IPS DF 6.9 (cell line): ENCODE measurements at regions not wholly inside any gene's neighbourhood (a gene's known extent, or its start where the extent isn't known, plus 50 kb on each side); places are given as distances from the start of the nearest gene placed in this dataset.

Experiments
- DNase-seq: peaks from one replicate; pipeline ENCODE4 v3.0.0-alpha.2; 2013; ENCODE audit warnings: low read depth, low spot score
- H3K27ac ChIP-seq: one replicate; pipeline ENCODE4 v1.5.1; 2013; ENCODE audit warnings: low read length, control low read depth
- H3K27me3 ChIP-seq: 2 replicates; pipeline ENCODE4 v1.6.1; 2013; ENCODE audit warnings: mild to moderate bottlenecking, low read length; ENCODE audit not compliant: control insufficient read depth, insufficient read depth
- H3K36me3 ChIP-seq: 2 replicates; pipeline ENCODE4 v1.6.1; 2013; ENCODE audit warnings: low read length; ENCODE audit not compliant: control insufficient read depth, insufficient read depth
- H3K4me1 ChIP-seq: 2 replicates; pipeline ENCODE4 v1.6.1; 2013; ENCODE audit warnings: low read length; ENCODE audit not compliant: control insufficient read depth, insufficient read depth
- H3K4me3 ChIP-seq: 2 replicates; pipeline ENCODE4 v1.5.1; 2013; ENCODE audit warnings: mild to moderate bottlenecking, low read length
- H3K9me3 ChIP-seq: 2 replicates; pipeline ENCODE4 v1.6.1; 2013; ENCODE audit warnings: low read length, inconsistent platforms; ENCODE audit not compliant: control insufficient read depth, insufficient read depth
- WGBS: extraction: QIAGEN DNeasy Blood & Tissue Kit; methylation state at CpG from one replicate; pipeline ENCODE4 v1.1.7; 2013; ENCODE audit warnings: mixed read lengths, missing lambda C conversion rate; ENCODE audit not compliant: insufficient read length, insufficient coverage; 5-methylcytosine and 5-hydroxymethylcytosine counted together

DNA sequence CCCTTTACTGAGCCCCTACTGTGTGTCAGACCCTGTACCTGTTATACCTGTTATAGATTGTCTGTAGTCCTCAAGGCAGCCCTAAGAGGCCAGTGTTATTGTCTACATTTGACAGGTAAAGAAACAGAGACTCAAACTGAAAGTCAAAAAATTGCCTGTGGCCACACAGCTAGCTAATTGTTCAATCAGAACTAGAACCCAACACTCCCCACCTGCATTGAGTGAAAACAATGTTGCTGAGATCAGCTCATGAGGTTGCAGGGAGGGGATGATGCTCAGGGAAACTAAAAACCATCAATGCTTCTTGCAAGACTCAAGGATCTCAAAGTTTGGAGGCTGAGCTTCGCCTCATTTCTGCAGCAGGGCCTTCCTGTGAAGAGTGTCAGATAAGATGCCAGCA, 109.5 kb upstream of the LMO4 start:
- no peak overlapping the region for H3K4me3 ChIP-seq
- H3K9me3 ChIP-seq: no peaks in the 10 kb centered on the region
- no peaks in the 10 kb centered on the region for H3K27me3 ChIP-seq
- no CpG with 5 or more reads among the region's 1 CpG for WGBS
- no peak overlapping the region for H3K27ac ChIP-seq
- DNase-seq: no peak
- H3K36me3 ChIP-seq: no peaks in the 10 kb centered on the region
- no peaks in the 10 kb centered on the region for H3K4me1 ChIP-seq

- DNase-seq: no peak
- H3K9me3 ChIP-seq: no peaks in the 10 kb centered on the region
- no peaks in the 10 kb centered on the region for H3K4me1 ChIP-seq
- H3K27ac ChIP-seq: no peak overlapping the region
- no CpG with 5 or more reads among the region's 4 CpGs for WGBS
- no peaks in the 10 kb centered on the region for H3K27me3 ChIP-seq
- H3K36me3 ChIP-seq: no peaks in the 10 kb centered on the region
- no peak overlapping the region for H3K4me3 ChIP-seq
These were observed 109.1 kb upstream of the LMO4 start for GRCh38 chr1:87219626-87220025.

DNA sequence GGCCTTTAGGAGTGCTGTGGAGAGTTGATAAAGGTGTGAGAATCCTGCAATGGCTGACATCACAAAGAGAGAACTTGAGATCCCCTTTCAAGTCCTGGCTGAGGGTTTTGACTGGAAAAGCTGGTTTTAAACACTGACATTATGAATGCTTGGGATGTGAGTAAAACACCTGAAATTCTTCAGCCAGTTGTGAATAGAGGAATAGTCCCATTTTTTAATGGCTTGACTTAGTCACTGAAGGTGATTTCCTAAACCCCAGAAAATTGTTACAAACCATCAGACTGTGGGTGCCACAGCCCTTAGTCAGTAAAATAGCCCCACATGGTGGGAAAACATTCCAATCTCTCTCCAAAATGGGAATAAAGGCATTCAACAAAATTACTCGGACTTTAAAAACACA, 107.7 kb upstream of the LMO4 start:
- H3K4me1 ChIP-seq: peaks cover 2% of the 10 kb centered on the region; the same call in 1 of the 2 replicates
- DNase-seq: no peak
- H3K27me3 ChIP-seq: no peaks in the 10 kb centered on the region
- H3K36me3 ChIP-seq: no peaks in the 10 kb centered on the region
- H3K9me3 ChIP-seq: no peaks in the 10 kb centered on the region
- WGBS: no CpG with 5 or more reads among the region's 1 CpG
- H3K27ac ChIP-seq: no peak overlapping the region
- H3K4me3 ChIP-seq: no peak overlapping the region

GRCh38 chr1:87224201-87224600, 104.5 kb upstream of the LMO4 start:
- no CpG with 5 or more reads among the region's 2 CpGs for WGBS
- Histone ChIP-seq H3K4me3 (no peak overlapping the region), H3K4me1 (peaks cover 4% of the 10 kb centered on the region; the same call in 1 of the 2 replicates), H3K9me3 (no peaks in the 10 kb centered on the region), H3K27ac (no peak overlapping the region), H3K36me3 (no peaks in the 10 kb centered on the region), H3K27me3 (no peaks in the 10 kb centered on the region)
- DNase-seq: no peak

- H3K4me3 ChIP-seq: no peak overlapping the region
- no peaks in the 10 kb centered on the region for H3K27me3 ChIP-seq
- no peaks in the 10 kb centered on the region for H3K36me3 ChIP-seq
- H3K4me1 ChIP-seq: peaks cover 4% of the 10 kb centered on the region; the same call in 1 of the 2 replicates
- no peak overlapping the region for H3K27ac ChIP-seq
- no CpG with 5 or more reads among the region's 3 CpGs for WGBS
- no peak for DNase-seq
- H3K9me3 ChIP-seq: no peaks in the 10 kb centered on the region
These were observed 103.5 kb upstream of the LMO4 start for GRCh38 chr1:87225171-87225570.

DNA sequence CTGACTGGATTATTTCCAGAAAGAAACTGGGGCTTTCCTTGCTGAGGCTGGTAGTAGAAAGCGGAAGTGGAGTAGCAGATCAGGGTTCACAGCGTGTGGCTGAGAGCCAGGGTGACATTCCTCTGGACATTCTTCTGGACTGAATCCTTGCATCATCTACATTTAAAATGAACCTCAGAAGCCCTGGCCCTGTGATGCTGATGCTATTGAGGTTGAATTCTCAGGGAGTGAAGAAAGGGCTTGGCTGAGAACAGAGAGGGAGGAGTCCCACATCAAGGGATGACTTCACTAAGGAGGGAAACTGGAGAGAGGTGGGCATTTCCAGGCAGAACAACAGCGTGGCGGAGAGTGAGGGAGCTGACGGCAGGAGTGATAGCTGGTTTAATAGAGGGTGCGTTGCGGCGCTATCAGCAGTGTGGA, 102.3 kb upstream of the LMO4 start:
- no CpG with 5 or more reads among the region's 8 CpGs for WGBS
- no peaks in the 10 kb centered on the region for H3K27me3 ChIP-seq
- H3K9me3 ChIP-seq: no peaks in the 10 kb centered on the region
- H3K36me3 ChIP-seq: no peaks in the 10 kb centered on the region
- no peak overlapping the region for H3K4me3 ChIP-seq
- DNase-seq: peak; percentile 18
- no peak overlapping the region for H3K27ac ChIP-seq
- H3K4me1 ChIP-seq: peaks cover 4% of the 10 kb centered on the region; the same call in 1 of the 2 replicates

- Histone ChIP-seq H3K4me1 (peaks cover 4% of the 10 kb centered on the region; the same call in 1 of the 2 replicates), H3K4me3 (no peak overlapping the region)
- no CpG with 5 or more reads among the region's 3 CpGs for WGBS
These were observed 101.0 kb upstream of the LMO4 start for GRCh38 chr1:87227651-87228050.

GRCh38 chr1:87230501-87230900, 98.2 kb upstream of the LMO4 start:
- no peaks in the 10 kb centered on the region for H3K27me3 ChIP-seq
- no peak overlapping the region for H3K4me3 ChIP-seq
- no peaks in the 10 kb centered on the region for H3K36me3 ChIP-seq
- DNase-seq: no peak
- no CpG with 5 or more reads among the region's 2 CpGs for WGBS
- peaks cover 4% of the 10 kb centered on the region; the same call in 1 of the 2 replicates for H3K4me1 ChIP-seq
- H3K27ac ChIP-seq: no peak overlapping the region
- no peaks in the 10 kb centered on the region for H3K9me3 ChIP-seq

More at GRCh38 chr1:87227651-87228050, 101.0 kb upstream of the LMO4 start:
- H3K27ac ChIP-seq: no peak overlapping the region
- no peaks in the 10 kb centered on the region for H3K36me3 ChIP-seq
- DNase-seq: no peak
- no peaks in the 10 kb centered on the region for H3K9me3 ChIP-seq
- H3K27me3 ChIP-seq: no peaks in the 10 kb centered on the region

DNA sequence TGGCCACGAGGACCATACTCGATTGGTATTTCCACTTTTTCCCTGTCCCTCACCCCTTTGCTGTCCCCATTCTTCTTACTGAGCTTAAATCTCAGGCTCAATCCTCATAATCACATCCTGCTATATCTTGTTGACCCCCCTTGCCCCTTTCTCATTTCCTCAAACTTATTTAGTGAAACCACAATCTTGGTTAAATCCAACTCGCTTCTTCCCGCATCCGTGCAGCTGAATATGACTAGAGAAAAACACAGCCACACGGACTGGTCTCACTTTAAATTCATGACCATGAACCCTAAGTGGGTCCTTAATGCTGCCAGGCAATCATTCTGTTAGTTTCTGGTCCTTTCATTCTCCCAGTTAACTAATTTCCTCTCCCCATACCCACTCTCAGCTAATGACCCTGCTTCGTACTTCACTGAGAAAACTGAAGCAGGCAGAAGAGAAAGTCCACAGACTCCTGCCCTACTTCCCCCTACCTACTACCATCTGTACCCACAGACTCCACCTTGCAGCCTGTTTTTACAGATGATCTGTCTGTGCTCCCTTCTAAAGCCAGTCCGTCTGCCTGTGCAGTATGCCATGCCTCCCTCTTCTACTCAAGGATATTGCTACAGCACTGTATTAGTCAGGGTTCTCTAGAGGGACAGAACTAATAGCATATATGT, 96.8 kb upstream of the LMO4 start:
- no CpG with 5 or more reads among the region's 8 CpGs for WGBS
- Histone ChIP-seq H3K4me3 (no peak overlapping the region), H3K27me3 (no peaks in the 10 kb centered on the region), H3K4me1 (no peaks in the 10 kb centered on the region), H3K27ac (no peak overlapping the region), H3K36me3 (no peaks in the 10 kb centered on the region), H3K9me3 (no peaks in the 10 kb centered on the region)
- no peak for DNase-seq

DNA sequence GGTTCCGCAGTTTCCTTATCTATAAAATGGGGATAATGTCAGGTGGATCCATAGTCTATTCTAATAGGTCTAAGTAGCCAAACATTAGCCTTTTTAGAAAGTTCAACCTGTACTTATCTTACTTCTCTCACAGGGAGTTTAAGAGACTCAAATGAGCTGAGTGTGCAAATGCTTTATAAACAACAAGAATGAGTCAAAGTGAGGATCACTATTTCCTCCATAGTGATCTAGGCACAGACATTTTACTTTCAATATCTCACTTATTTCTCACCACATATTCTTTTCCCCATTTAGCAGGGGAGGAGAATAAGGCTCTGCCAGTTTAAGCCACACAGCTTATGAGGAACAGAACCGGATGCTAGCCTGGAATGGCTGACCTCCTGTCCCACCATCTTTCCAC, 92.1 kb upstream of the LMO4 start:
- H3K27me3 ChIP-seq: no peaks in the 10 kb centered on the region
- H3K9me3 ChIP-seq: no peaks in the 10 kb centered on the region
- H3K27ac ChIP-seq: no peak overlapping the region
- no peak overlapping the region for H3K4me3 ChIP-seq
- H3K36me3 ChIP-seq: no peaks in the 10 kb centered on the region
- no CpG with 5 or more reads among the region's 2 CpGs for WGBS
- H3K4me1 ChIP-seq: peaks cover 1% of the 10 kb centered on the region; the same call in 1 of the 2 replicates
- DNase-seq: no peak
